CD4-positive, alpha-beta T cell (primary cell): ENCODE measurements at regions not wholly inside any gene's neighbourhood (a gene's known extent, or its start where the extent isn't known, plus 50 kb on each side); places are given as distances from the start of the nearest gene placed in this dataset.

Experiments
- ATAC-seq: fragments of 200-7000 bp; cut with Tn5 transposase; one replicate; pipeline ENCODE4 v1.10.0; 2022; ENCODE audit warnings: mild to moderate bottlenecking; ENCODE audit not compliant: poor library complexity
- CTCF ChIA-PET: fragments of 350-600 bp; sonication (Branson Sonifier 250); formaldehyde crosslinking; loops from one replicate; lab custom pipeline; 2021; ENCODE audit warnings: antibody characterized with exemption, inconsistent platforms; lab: Charles Lee
- POLR2A ChIA-PET: fragments of 350-600 bp; sonication (Branson Sonifier 250); formaldehyde crosslinking; loops from one replicate; lab custom pipeline; 2021; ENCODE audit warnings: antibody characterized with exemption, inconsistent platforms; lab: Charles Lee
- DNase-seq, 14 experiments: peaks; one replicate each; pipeline ENCODE4 v3.0.0-alpha.2; 2013 to 2020; ENCODE audit warnings: mixed read lengths in 2 of 14
- H3K27ac ChIP-seq, 2 donors: one replicate each; pipeline versions ENCODE4 v1.5.1 to v1.7.0; 2013; ENCODE audit warnings: low read length in 2 of 2, low read depth in 1 of 2, mild to moderate bottlenecking in 1 of 2
- H3K27me3 ChIP-seq, 2 experiments: 1 replicate in 1 of 2; 2 replicates in 1 of 2; pipeline versions ENCODE4 v1.6.1 to v1.7.0; 2013; ENCODE audit warnings: low read length in 2 of 2, control low read depth in 1 of 2, mild to moderate bottlenecking in 1 of 2, moderate library complexity in 1 of 2; ENCODE audit not compliant: insufficient read depth in 2 of 2, control insufficient read depth in 1 of 2
- H3K36me3 ChIP-seq: one replicate; pipeline ENCODE4 v1.6.1; 2013; ENCODE audit warnings: low read length, control low read depth; ENCODE audit not compliant: insufficient read depth
- H3K4me1 ChIP-seq: one replicate; pipeline ENCODE4 v1.6.1; 2013; ENCODE audit warnings: low read length, control low read depth; ENCODE audit not compliant: insufficient read depth
- H3K4me3 ChIP-seq: one replicate; pipeline ENCODE4 v1.5.1; 2013; ENCODE audit warnings: mild to moderate bottlenecking, low read length, moderate library complexity
- H3K9me3 ChIP-seq, 2 experiments: 1 replicate in 1 of 2; 2 replicates in 1 of 2; pipeline versions ENCODE4 v1.6.1 to v1.7.0; 2013; ENCODE audit warnings: low read length in 2 of 2, mild to moderate bottlenecking in 2 of 2, control low read depth in 1 of 2, moderate library complexity in 1 of 2; ENCODE audit not compliant: control insufficient read depth in 1 of 2, insufficient read depth in 1 of 2
- H3K27ac Mint-ChIP-seq: one replicate; pipeline ENCODE4 v1.8.0; 2020; ENCODE audit warnings: mixed read lengths
- H3K27me3 Mint-ChIP-seq: one replicate; pipeline ENCODE4 v1.8.0; 2021; ENCODE audit warnings: mixed read lengths
- H3K36me3 Mint-ChIP-seq: one replicate; pipeline ENCODE4 v1.8.0; 2021; ENCODE audit warnings: low read depth, mixed read lengths
- H3K4me1 Mint-ChIP-seq: one replicate; pipeline ENCODE4 v1.8.0; 2021; ENCODE audit warnings: low read depth, mixed read lengths
- H3K4me3 Mint-ChIP-seq: one replicate; pipeline ENCODE4 v1.8.0; 2020; ENCODE audit warnings: mild to moderate bottlenecking, mixed read lengths
- H3K9me3 Mint-ChIP-seq: one replicate; pipeline ENCODE4 v1.8.0; 2020; ENCODE audit warnings: mixed read lengths
- CTCF ChIP-seq: fragments of 200-600 bp; IDR thresholded peaks from one replicate; pipeline ENCODE4 v1.8.0; 2022; ENCODE audit warnings: antibody characterized with exemption, mild to moderate bottlenecking
- intact Hi-C, 2 experiments: fragments of 100-400 bp; cut with DNase I in 1 of 2; cut with micrococcal nuclease in 1 of 2; formaldehyde crosslinking; loops; one replicate each; pipeline versions ENCODE4 v1.15.1 to v1.9.0; 2023 to 2025; cut with DNase I, micrococcal nuclease

DNA sequence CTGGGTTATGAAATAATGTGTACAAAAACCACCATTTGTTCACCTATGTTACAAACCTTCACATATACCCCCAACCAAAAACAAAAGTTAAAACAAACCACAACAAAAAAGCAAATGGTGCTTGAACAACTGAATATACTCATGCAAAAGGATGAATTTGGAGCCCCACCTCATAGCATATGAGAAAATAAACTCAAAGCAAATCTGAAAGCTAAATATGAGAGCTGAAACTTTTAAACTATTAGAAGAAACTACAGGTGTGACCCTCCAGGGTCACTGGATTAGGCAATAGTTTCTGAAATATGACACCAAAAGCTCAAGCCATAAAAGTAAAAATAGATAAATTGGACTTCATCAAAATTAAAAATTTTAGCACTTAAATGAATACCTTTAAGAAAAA is 215.5 kb upstream of the CHRM3 start:
- Histone ChIP-seq H3K27me3 (no peaks in the 10 kb centered on the region), H3K36me3 (no peaks in the 10 kb centered on the region), H3K9me3 (peaks cover 0 to 12% of the 10 kb centered on the region in 2 experiments), H3K27ac (no peak overlapping the region), H3K4me1 (no peaks in the 10 kb centered on the region), H3K4me3 (no peak overlapping the region)
- DNase-seq: no peak
- intact Hi-C loops: no loop called here
- no peak for TF ChIP-seq CTCF
- Mint-ChIP-seq H3K27ac (no peak overlapping the region), H3K4me1 (no peaks in the 10 kb centered on the region), H3K27me3 (no peaks in the 10 kb centered on the region), H3K36me3 (no peaks in the 10 kb centered on the region), H3K4me3 (no peak overlapping the region), H3K9me3 (peaks cover 6% of the 10 kb centered on the region)
- ATAC-seq: no peak
- ChIA-PET CTCF (no interaction called here), POLR2A (no interaction called here)

- no peaks in the 10 kb centered on the region for H3K4me1 Mint-ChIP-seq
- H3K4me3 Mint-ChIP-seq: no peak overlapping the region
- DNase-seq (no peak), ATAC-seq (no peak)
- H3K27ac ChIP-seq: no peak overlapping the region
- H3K36me3 ChIP-seq: no peaks in the 10 kb centered on the region
- no peak overlapping the region for H3K27ac Mint-ChIP-seq
- peaks cover 0 to 12% of the 10 kb centered on the region in 2 experiments for H3K9me3 ChIP-seq
- POLR2A ChIA-PET: no interaction called here
- no peak for TF ChIP-seq CTCF
- no peaks in the 10 kb centered on the region for H3K36me3 Mint-ChIP-seq
- CTCF ChIA-PET: no interaction called here
- no peaks in the 10 kb centered on the region for H3K27me3 ChIP-seq
- intact Hi-C loops: no loop called here
- H3K4me1 ChIP-seq: no peaks in the 10 kb centered on the region
- no peaks in the 10 kb centered on the region for H3K27me3 Mint-ChIP-seq
- no peak overlapping the region for H3K4me3 ChIP-seq
- H3K9me3 Mint-ChIP-seq: peaks cover 6% of the 10 kb centered on the region
Measured at GRCh38 chr1:239169276-239169675, 217.1 kb upstream of the CHRM3 start.

GRCh38 chr1:239164451-239165180 is 221.8 kb upstream of the CHRM3 start:
- no peaks in the 10 kb centered on the region for H3K36me3 ChIP-seq
- ATAC-seq (no peak), DNase-seq (no peak)
- H3K27me3 ChIP-seq: no peaks in the 10 kb centered on the region
- no peaks in the 10 kb centered on the region for H3K36me3 Mint-ChIP-seq
- H3K4me3 Mint-ChIP-seq: no peak overlapping the region
- no peaks in the 10 kb centered on the region for H3K27me3 Mint-ChIP-seq
- intact Hi-C loops: no loop called here
- ChIA-PET POLR2A (no interaction called here), CTCF (no interaction called here)
- H3K4me1 ChIP-seq: no peaks in the 10 kb centered on the region
- H3K4me3 ChIP-seq: no peak overlapping the region
- H3K9me3 Mint-ChIP-seq: no peaks in the 10 kb centered on the region
- TF ChIP-seq CTCF: no peak
- H3K4me1 Mint-ChIP-seq: no peaks in the 10 kb centered on the region
- no peak overlapping the region for H3K27ac Mint-ChIP-seq
- H3K27ac ChIP-seq: no peak overlapping the region
- peaks cover 0 to 8% of the 10 kb centered on the region in 2 experiments for H3K9me3 ChIP-seq
